SW480 (cell line): ENCODE measurements at regions not wholly inside any gene's neighbourhood (a gene's known extent, or its start where the extent isn't known, plus 50 kb on each side); places are given as distances from the start of the nearest gene placed in this dataset.
"Not testable (repeated sequence)": the region's sequence is repeated elsewhere in the genome, so short reads cannot be mapped to it uniquely, and the experiment has no call there.

ENCODE experiments used
- DNase-seq: peaks from one replicate; pipeline ENCODE4 v3.0.0-alpha.2; 2016; ENCODE audit warnings: low spot score

DNA sequence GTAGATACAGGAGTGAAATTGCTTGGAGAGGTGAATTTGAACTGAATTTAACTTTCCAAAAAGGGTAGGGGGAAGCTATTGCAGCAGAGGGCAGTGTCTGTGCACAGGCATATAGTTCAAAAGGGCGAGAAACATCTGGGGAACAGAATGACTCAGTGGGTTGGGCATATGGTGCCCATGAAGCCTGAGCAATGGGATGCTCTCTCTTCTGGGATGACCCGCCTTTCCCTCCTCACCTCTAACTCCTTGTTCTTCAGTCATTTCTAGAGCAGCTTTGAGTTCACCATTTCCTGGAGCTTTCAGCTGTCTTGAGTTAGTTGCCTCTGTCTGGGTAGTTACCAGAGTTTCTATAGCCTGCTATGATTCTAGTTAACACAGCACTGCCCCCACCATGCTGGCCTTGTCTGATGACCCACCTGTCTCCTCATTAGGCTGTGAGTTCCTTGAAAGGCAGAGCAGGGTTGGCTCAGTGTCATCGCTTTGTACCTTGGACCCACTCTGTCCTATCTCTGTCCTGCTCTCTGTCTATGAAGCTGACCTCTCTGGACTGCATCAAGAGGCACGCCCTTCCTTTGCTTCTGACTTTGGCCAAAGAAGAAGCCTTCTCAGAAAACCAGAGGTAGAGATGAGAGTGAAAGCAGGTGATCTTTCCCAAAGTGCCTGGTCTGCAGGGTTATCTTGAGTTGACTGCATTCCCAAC, 299.6 kb upstream of the KLF4 start:
- DNase-seq: no peak

DNA sequence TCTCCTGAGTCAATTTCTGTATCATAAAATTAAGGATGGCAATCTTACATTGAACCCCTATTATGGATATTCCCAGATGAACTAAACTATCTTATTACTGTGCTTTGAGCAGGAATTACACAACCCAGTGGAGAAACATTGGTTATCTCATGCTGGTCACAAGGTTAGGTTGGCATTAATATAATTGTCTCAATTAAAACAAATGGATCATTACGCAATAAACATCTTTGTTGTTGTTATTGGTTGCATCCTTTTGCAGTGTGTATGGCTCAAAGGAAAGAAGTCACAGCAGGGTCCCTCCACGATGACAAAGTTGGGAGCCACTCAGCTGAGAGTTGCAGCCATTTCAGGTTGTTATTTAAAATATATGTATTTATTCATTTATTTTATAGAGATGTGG, 297.0 kb upstream of the KLF4 start:
- DNase-seq: no peak

DNA sequence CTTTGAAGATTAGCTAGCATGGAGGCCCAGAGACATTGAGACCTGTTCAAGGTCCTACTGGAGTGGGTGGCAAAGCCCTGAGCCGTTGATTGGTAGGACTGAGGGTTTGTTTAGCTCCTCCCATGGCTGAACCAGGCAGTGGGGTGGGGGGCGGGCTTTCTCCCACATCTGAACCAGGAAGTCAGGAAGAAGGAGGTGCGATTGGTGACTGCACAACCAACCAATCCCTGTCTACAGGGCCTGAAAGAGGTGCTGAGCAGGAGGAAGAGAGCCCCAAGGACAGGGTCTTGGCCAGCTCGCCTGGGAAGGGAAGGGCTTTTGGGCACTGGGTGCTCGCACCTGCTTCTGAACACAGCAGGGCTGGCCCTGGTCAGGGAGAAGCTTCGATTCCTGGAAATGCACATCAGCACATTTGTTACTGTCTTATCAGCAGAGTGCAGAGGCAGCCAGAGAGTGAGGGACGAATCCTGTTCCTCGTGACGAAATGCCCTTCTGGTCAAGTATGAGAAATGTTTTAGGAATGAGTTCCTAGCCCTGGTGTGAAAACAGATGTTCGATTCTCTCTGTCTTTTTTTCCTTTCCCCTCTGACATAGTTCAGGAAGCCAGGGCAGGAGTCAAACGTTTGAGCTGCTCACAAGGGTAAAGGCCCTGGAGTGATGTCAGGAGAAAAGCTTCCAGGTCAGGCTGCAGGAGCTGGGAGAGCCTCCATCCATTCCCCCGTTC, 294.8 kb upstream of the KLF4 start:
- DNase-seq: no peak

DNA sequence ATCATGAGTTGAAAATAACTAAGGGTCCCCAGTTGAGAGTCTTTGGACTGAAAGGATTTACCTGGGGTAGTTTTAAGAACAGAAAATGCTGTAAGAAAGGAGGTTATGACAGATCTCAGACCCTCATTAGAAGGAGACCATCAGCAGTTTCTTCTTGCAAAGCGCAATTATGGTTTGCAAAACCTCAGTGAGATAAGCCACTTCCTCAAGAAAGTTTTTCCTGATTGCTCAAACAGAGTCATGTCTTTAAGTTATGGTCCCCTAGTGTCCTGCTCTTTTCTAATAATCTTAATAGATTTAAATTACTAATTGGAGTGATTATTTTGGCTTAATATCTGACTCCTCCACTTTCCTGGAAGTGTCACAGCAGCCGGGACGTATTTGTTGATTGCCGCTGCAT, 293.2 kb upstream of the KLF4 start:
- DNase-seq: no peak

DNA sequence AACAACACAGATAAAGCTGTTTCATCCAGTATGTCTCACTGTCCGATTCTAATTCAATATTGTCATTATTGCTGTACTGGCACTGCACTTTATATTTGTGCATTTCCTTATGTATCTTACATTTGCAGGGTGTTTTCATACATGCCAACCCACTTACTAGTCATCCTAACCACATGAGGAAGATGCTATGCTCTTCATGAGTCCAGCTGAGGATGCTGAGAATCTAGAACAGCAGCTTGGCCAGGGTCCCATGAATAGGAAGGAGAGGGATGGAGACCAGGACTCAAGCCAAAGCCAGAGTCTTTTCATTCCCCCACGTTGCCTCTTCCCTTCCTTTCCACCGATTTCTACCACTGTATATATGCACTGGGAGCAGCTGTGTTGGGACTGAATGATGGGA, 292.8 kb upstream of the KLF4 start:
- no peak for DNase-seq

DNA sequence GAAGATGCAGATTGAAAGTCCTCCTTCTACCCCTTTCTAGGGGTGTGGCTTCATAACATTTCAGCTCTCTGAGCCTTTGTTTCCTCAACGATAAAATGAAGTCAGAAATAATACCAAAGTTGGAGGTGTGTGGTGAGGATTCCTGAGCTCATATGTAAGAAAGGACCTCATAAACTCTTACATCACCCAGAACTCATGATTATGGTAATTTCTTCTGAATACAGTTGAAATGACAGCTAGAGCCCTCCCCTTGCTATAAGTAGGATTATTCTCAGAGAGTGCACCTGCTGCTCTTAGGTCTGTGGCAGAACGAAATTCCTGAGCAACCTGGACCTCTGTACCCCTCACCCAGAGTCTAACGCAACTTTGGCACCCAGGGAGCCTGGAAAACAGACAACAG, 291.4 kb upstream of the KLF4 start:
- peak; percentile 20 for DNase-seq

DNA sequence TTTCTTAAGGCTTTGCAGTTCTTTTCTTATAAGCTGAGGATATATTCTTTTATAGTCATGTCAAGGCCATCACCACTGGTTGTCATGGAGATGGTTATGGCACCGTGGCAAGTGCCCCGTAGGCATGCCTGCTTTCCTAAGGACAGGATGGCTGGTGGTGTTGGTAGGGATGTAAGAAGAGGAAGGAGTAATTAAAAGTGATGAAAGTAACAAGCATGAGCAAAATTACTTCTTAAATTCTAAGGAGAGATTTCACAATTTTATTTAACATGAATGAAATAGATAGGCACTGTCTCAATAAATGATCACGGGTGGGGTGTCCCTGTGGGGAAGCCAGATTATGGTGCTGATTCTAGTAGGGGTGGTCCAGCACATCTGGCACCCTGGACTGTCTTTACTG, 290.2 kb upstream of the KLF4 start:
- no peak for DNase-seq

DNA sequence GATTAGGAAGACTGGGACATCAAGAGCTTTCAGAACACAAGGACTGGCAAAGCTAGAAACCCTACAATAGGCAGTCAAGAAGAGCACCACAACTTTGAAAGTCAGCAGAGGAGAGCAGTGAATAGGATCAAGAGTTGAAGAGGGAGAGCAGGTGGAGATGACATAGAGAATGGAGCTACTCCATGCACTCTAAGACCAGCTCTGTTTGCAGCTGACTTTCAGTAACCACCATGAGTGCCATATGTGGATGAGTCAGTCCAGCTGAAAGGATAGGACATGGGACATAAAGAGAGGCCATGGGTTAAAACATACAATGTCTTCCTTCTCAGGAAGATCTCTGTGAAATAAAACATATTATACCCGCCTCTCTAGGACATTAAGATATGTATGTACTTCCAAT, 289.1 kb upstream of the KLF4 start:
- DNase-seq: no peak

DNA sequence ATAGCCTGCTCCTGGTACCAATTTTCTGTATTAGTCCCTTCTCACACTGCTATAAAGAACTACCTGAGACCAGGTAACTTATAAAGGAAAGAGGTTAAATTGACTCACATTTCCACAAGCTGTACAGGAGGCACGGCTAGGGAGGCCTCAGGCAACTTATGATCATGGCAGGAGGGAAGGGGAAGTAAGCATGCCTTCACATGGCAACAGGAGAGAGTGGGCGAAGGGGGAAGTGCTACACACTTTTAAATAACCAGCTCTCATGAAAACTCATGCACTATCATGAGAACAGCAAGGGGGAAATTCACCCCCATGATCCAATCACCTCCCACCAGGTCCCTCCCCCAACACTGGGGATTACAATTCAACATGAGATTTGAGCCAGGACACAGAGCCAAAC, 284.5 kb upstream of the KLF4 start:
- not testable (repeated sequence) for DNase-seq

DNA sequence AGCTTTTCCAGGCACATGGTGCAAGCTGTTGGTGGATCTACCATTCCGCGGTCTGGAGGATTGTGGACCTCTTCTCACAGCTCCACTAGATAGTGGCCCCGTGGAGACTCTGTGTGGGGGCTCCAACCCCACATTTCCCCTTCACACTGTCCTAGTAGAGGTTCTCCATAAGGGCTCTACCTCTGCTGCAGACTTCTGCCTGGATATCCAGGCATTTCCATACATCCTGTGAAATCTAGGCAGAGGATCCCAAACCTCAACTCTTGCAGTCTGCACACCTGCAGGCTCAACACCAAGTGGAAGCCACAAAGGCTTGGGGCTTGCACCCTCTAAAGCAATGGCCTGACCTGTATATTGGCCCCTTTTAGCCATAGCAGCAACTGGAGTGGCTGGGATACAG, 283.4 kb upstream of the KLF4 start:
- DNase-seq: no peak

DNA sequence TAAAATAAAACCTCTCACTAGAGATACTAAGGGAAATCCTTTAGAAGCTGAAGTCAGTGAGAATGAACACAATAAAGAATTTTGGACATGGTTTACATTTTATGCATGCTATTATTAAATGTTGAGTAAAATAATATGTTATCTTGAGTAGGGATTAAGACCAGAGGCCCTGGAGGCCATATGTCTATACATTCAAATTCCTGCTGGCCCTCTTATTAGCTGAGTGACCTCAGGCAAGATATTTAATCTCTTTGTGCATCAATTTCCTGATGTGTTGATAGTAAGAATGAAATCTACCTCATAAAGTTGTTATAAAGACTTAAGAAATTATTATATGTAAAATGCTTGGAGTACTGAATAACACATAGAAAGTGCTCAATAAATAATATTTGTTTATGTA, 281.1 kb upstream of the KLF4 start:
- no peak for DNase-seq

DNA sequence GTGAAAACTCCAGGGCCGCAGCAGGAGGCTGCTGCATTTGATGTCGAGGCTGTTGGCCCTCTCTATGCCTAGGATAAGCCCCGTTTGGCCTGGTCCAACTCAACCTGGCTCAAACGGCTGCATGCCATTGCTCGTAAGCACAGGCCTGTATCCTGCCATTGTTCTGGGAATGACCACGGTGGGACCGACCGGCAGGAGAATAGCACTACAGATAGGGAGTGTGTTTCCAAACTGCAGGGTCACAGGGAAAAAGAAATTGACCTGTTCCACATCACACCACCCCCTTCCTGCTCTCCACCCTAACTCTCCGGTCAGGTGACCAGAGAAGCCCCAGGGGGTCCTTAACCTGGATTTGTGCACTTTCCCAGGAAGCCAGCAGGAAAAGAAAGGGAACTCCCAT, 278.7 kb upstream of the KLF4 start:
- no peak for DNase-seq

DNA sequence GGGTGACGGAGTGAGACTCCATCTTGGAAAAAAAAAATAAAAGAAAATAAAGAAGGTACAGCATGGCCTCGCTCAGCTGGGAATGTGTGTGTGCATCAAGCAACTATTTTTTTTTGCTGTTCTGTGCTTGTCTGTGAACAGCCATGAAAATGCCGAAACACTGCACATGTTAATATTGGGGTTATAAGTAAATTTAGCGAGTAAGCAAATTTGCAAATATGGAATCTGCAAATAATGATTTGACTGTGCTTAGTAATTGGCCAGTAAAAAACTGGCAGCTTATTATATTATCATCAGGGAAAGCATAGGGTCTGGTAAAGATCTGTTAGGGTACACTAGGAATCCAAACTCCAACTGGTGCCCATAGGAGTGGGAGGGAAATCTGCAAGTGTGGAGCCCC, 278.1 kb upstream of the KLF4 start:
- no peak for DNase-seq

DNA sequence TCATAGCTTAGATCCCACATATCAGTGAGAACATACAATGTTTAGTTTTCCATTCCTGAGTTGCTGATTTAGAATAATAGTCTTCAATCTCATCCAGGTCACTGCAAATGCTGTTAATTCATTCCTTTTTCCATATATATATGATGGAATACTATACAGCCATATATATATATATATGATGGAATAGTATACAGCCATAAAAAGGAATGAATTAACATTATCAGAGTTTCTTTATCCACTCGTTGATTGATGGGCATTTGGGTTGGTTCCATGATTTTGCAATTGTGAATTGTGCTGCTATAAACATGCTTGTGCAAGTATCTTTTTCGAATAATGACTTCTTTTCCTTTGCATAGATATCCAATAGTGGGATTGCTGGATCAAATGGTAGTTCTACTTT, 273.9 kb upstream of the KLF4 start:
- not testable (repeated sequence) for DNase-seq

DNA sequence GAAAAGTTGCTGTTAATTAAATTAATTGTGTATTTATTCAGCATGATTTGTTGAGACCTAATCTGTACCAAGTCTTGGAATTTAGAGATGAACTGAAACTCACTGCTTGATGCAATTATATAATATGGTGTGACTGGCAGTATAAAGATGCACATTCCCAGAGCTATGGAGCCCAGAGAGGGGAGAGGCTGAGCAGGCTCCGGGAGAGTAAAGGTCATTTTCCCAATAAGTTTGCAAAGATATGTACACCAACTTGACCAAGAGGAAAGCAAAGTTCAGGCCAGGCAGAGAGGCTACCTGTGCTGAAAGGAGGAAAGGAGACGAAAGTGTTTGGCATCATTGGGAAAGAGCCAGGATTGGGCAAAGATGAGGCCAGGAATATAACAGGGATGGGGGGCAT, 271.7 kb upstream of the KLF4 start:
- no peak for DNase-seq

DNA sequence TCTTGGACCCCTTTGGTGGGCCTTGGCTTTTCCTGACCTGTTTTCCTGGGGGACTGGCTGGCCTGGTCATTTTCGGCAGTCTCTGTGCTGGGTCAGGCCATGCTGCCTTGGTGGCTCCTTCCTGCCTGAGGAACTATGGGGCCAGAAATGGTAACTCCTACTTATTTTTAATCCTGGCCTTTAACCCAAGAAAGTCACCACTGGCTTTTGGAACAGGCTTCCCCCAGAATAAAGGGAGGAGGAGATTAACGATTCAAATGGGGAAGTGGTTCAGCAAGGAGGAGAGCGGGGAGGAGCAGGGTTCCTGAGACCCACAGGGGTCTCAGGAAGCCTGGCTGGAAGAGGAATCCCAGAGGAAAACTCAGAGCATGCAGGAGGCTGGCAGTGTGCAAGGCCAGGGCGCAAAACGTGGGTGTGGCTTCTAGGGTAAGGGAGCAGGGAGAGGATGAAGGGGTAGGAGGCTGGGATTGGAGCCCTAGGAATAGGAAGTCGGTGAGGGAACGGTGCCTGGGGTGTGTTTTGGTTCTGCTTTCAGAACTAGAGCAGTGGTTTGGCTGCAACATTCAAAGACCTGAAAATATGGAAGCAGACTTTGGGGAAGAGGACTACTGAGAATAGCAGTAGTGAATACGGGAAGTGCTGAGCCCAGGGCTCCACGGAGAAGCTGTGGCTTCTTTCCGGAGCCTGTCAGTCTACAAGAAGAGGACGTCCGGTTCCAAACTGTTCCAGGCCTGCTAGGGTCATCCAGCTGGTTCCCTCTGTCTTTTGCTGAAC, 271.1 kb upstream of the KLF4 start:
- DNase-seq: no peak

DNA sequence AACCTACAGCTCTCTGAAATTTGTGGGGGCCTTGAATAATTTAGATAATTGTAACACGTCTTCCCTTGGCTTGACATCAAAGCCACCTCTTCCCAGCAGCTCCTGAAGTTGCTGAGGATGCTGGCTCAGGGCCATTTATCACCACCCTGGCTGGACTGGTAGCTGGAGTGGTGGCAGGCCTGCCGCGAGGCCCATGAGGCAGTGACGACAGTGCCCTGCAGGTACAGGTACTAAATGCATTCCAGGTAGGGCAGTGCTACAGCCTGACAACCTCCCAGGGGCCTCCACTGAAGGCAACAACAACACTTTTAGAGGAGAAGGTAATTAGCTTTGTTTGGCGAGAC, 270.2 kb upstream of the KLF4 start:
- DNase-seq: no peak

DNA sequence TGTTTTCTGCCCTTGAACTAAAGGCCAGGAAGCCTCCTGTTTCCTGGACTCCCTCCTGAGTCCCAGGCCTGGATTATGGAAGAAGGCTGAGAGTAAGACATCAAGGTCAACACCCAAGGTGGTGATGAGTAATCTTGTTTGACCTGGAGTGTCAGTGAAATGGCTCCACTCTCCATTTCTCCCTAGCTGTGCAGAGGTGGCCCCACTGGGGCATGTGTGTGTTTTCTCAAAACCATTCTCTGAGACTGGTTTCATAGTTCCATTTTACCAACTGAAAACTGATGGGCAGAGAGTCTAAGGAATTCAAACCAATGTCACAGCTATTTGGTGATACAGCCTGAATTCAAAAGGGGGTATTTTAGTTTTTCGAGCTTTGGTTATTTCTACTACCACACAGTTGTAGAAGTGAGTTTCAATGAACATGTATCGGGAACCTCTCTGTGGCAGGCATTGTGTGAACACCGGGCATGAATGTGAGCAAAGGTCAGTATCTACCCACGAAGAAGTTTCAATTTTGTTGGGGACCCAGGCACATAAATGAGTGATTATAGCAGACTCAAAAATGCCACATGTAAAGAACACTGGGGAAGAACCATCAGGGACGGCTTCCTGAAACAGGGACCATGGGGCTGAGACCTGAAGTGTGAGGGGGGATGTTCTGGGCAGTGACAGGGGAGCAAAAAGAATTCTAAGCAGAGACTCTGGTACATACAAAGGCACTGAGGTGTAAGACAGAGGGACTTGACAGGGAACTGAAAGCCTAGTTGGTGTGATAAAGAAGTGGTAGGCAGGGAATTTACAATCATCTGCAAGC, 269.6 kb upstream of the KLF4 start:
- no peak for DNase-seq

DNA sequence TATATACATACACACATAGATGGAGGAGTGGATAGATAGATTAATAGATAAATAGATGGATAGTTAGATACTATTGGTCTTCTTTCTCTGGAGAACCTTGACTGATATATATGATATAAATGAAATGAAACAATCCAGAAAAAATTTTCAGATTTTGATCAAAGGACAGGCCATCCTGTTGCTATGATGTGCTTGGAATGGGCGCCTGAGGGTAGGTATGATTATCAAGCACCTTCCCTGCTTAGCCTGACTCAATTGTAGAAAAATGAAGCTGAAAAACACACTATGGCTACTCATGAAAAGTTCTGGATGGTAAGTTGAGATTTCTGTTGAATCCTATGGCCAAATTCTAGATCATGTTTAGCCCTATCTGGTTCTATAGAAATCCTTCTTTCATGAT, 266.5 kb upstream of the KLF4 start:
- no peak for DNase-seq

DNA sequence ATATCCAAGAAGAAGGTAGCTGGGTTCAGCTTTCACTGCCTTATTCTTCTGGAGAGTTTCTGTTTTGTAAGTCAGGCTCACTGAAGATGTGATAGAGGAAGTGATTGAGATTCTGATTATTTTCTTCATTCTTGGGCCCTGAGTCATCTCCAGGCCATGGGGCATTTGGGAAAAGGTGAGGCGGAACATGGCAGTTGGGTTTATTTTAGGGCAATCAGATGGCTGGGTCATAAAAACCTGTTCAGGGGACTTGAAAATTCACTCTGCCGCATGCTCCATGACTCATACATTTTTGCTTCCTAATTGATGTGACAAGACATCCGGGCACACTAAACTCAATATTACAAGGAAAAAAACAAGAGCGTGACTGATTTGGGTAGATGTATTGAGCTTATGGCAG, 265.7 kb upstream of the KLF4 start:
- DNase-seq: peak; percentile 93

DNA sequence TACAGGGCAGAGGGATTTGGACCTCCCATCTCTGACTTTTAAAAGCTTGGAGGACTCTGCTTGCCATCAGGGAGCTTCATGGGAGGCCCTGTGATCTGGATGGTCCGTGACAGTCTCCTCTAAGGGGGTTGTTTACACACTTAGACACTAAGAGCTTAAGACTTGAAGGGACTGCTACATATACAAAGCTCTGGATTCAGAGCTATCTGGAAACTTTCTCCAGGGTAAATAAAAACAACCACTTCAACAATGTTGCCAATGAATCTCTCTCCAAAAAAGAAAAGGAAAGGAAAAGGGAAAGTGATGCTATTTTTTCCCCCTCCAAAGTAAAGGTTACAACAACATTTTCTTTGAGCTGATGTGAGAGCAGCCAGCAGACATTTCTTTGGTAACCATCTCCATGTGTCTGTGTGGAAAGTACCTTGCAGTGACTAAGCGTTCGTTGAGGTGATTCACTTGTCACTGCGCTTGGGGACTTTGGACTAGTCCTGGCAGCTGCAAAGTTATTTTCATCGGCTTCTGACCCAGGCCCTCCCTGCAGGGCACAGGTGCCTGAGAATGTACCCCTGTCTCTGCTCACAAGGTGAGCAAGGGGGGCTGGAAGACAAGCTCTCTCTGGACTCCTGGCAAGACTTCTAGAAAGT, 262.1 kb upstream of the KLF4 start:
- DNase-seq: peak; percentile 89
